Endothelial cell of umbilical vein (primary cell): ENCODE measurements at regions not wholly inside any gene's neighbourhood (a gene's known extent, or its start where the extent isn't known, plus 50 kb on each side); places are given as distances from the start of the nearest gene placed in this dataset.

Source experiments
- BruUV-seq: library from RNA; stranded (reverse); fragments of 400-500 nt; replicated peaks from 2 replicates; lab custom pipeline; 2021; lab: Mats Ljungman, UMichigan
- CTCF ChIA-PET: fragments of 300-600, 350-600 bp; sonication (Branson Sonifier 250); formaldehyde crosslinking; loops from one replicate; lab custom pipeline; 2021; ENCODE audit warnings: antibody characterized with exemption, inconsistent platforms; lab: Charles Lee
- POLR2A ChIA-PET: fragments of 300-600, 350-600 bp; sonication (Branson Sonifier 250); formaldehyde crosslinking; loops from one replicate; lab custom pipeline; 2021; ENCODE audit warnings: antibody characterized with exemption, inconsistent platforms; lab: Charles Lee
- DNase-seq: peaks from one replicate; pipeline ENCODE4 v3.0.0-alpha.2; 2011; ENCODE audit warnings: low read depth, low spot score
- FAIRE-seq: peaks from 2 replicates; lab custom pipeline; 2011; peaks lifted over from hg19 to GRCh38; lab: Jason Lieb, UNC
- H2AFZ ChIP-seq: 2 replicates; pipeline ENCODE4 v1.6.0; 2012; ENCODE audit warnings: low read depth, low read length, control low read depth, inconsistent platforms
- H3K27ac ChIP-seq: 2 replicates; pipeline ENCODE4 v1.5.1; 2011; ENCODE audit warnings: low read depth, mild to moderate bottlenecking, control low read depth, low read length, moderate library complexity; ENCODE audit not compliant: insufficient read depth
- H3K27me3 ChIP-seq, 2 experiments: 2 replicates each; pipeline versions ENCODE4 v1.6.0 to v1.6.1; 2011; ENCODE audit warnings: low read length in 2 of 2, mixed read lengths in 1 of 2; ENCODE audit not compliant: control insufficient read depth in 2 of 2, insufficient read depth in 2 of 2
- H3K36me3 ChIP-seq, 2 experiments: 2 replicates in 1 of 2; 3 replicates in 1 of 2; pipeline ENCODE4 v1.5.1; 2011; ENCODE audit warnings: low read length in 2 of 2, mild to moderate bottlenecking in 1 of 2, moderate library complexity in 1 of 2; ENCODE audit not compliant: control insufficient read depth in 2 of 2, insufficient read depth in 2 of 2; ENCODE audit errors: extremely low read depth in 1 of 2
- H3K4me1 ChIP-seq: 3 replicates; pipeline ENCODE4 v1.5.1; 2011; ENCODE audit warnings: mild to moderate bottlenecking, low read length; ENCODE audit not compliant: control insufficient read depth, insufficient read depth; ENCODE audit errors: extremely low read depth
- H3K4me2 ChIP-seq: 2 replicates; pipeline ENCODE4 v1.6.1; 2011; ENCODE audit warnings: low read length, control low read depth, mixed read lengths; ENCODE audit not compliant: insufficient read depth
- H3K4me3 ChIP-seq, 3 experiments: fragments of 200-600 bp in 1 of 3; sonication (generic), shearing (Covaris generic) in 1 of 3; replicated peaks in 1 of 3; 2 replicates each; pipeline ENCODE4 v1.5.1; 2011 to 2016; ENCODE audit warnings: control low read depth in 3 of 3, low read length in 3 of 3, mild to moderate bottlenecking in 2 of 3, inconsistent platforms in 1 of 3, low read depth in 1 of 3, moderate library complexity in 1 of 3; ENCODE audit not compliant: insufficient read depth in 1 of 3
- H3K79me2 ChIP-seq: 2 replicates; pipeline ENCODE4 v1.6.0; 2012; ENCODE audit warnings: low read length, inconsistent platforms; ENCODE audit not compliant: control insufficient read depth, insufficient read depth
- H3K9ac ChIP-seq: replicated peaks from 2 replicates; pipeline ENCODE3; 2011; ENCODE audit warnings: low read length, control low read depth; ENCODE audit not compliant: insufficient read depth; ENCODE audit errors: extremely low read depth
- H3K9me1 ChIP-seq: replicated peaks from 3 replicates; pipeline ENCODE4 v1.6.0; 2011; ENCODE audit warnings: mild to moderate bottlenecking, low read length; ENCODE audit not compliant: control insufficient read depth, insufficient read depth; ENCODE audit errors: extremely low read depth
- H3K9me3 ChIP-seq: replicated peaks from 2 replicates; pipeline ENCODE4 v1.5.1; 2012; ENCODE audit warnings: low read length, inconsistent platforms; ENCODE audit not compliant: control insufficient read depth, insufficient read depth
- H4K20me1 ChIP-seq: replicated peaks from 2 replicates; pipeline ENCODE3; 2011; ENCODE audit warnings: mild to moderate bottlenecking, low read length; ENCODE audit not compliant: control insufficient read depth, insufficient read depth; ENCODE audit errors: extremely low read depth
- CTCF ChIP-seq, 2 donors: IDR thresholded peaks; 1 replicate in 1 of 2; 2 replicates in 1 of 2; pipeline ENCODE4 v1.5.1; 2011; ENCODE audit warnings: low read length in 2 of 2, mild to moderate bottlenecking in 2 of 2, moderate library complexity in 2 of 2, control low read depth in 1 of 2, inconsistent platforms in 1 of 2, low read depth in 1 of 2; ENCODE audit not compliant: insufficient read depth in 1 of 2; ENCODE audit errors: extremely low read depth in 1 of 2
- EZH2 ChIP-seq: IDR thresholded peaks from 2 replicates; pipeline ENCODE4 v1.6.1; 2012; ENCODE audit warnings: borderline replicate concordance, low read depth, mild to moderate bottlenecking, moderate library complexity, low read length, inconsistent platforms; ENCODE audit not compliant: severe bottlenecking
- FOS ChIP-seq: IDR thresholded peaks from 2 replicates; pipeline ENCODE4 v1.6.1; 2011; ENCODE audit warnings: mild to moderate bottlenecking, low read length, moderate library complexity, borderline replicate concordance; ENCODE audit not compliant: insufficient read depth
- JUN ChIP-seq: IDR thresholded peaks from 2 replicates; pipeline ENCODE4 v1.6.1; 2011; ENCODE audit warnings: borderline replicate concordance, low read depth; ENCODE audit not compliant: insufficient read length, insufficient read depth
- POLR2A ChIP-seq: IDR thresholded peaks from 2 replicates; pipeline ENCODE4 v1.6.1; 2012; ENCODE audit warnings: low read depth, mild to moderate bottlenecking, control low read depth, low read length
- POLR2AphosphoS5 ChIP-seq: IDR thresholded peaks from 2 replicates; pipeline ENCODE4 v1.6.1; 2012; ENCODE audit warnings: low read depth, mild to moderate bottlenecking, control low read depth, low read length, moderate library complexity; ENCODE audit not compliant: insufficient read depth
- dilution Hi-C: fragments of 300-500 bp; cut with MboI; formaldehyde crosslinking; loops from one replicate; pipeline ENCODE4 v1.15.0; 2019; ENCODE audit warnings: low sequenced_read_pairs; ENCODE audit not compliant: extremely low pct_ligation_motif_present
- intact Hi-C: fragments of 100-400 bp; cut with micrococcal nuclease; formaldehyde crosslinking; loops from one replicate; pipeline ENCODE4 v1.10.0; 2022
- TF ChIP-seq, protein P1 (sequence below): IDR thresholded peaks from 2 replicates; pipeline ENCODE4 v1.6.1; 2011; ENCODE audit not compliant: insufficient read depth, insufficient read length

DNA sequence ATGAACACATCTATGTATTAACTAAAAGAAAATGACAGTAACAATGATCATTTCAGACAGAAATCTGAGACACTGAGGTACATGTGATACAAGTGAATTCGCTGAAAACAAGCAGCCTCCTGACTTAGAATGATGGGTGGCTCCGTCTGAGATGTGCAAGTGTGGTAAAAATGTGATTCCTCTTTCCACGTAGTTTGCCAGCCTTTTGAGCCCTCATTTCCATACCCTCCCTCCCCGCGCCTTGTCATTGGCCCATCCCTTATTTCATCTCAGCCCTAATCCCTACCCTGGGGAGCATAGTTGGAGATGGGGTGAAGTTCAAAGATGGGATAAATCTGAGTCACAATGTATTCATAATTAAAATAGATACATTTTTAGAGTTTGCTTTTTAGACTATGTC is 107.8 kb downstream of the BMP4 start:
- dilution Hi-C loops, result no loop called here
- no peaks in the 10 kb centered on the region for H3K9me3 ChIP-seq
- POLR2A ChIA-PET, result no interaction called here

More for the DNA sequence above, 107.8 kb downstream of the BMP4 start:
- H3K9me1 ChIP-seq, result no peaks in the 10 kb centered on the region
- FAIRE-seq, result no peak
- no peak overlapping the region for H3K27ac ChIP-seq
- H3K4me3 ChIP-seq, result no peak overlapping the region
- H3K36me3 ChIP-seq, result no peaks in the 10 kb centered on the region
- peaks cover 14% of the 10 kb centered on the region for H3K4me1 ChIP-seq
- peak overlapping the region; percentile 16 for H2AFZ ChIP-seq
- TF ChIP-seq, protein P1, sequence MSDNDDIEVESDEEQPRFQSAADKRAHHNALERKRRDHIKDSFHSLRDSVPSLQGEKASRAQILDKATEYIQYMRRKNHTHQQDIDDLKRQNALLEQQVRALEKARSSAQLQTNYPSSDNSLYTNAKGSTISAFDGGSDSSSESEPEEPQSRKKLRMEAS, result no peak
- TF ChIP-seq CTCF (IDR thresholded peaks at IDR 0.05; ENCODE audit: extremely low read depth in 1 of 2, insufficient read depth in 1 of 2, low read depth in 1 of 2, low read length in 2 of 2) (no peak), FOS (no peak), EZH2 (no peak), JUN (no peak), POLR2AphosphoS5 (no peak), POLR2A (no peak)
- H3K4me2 ChIP-seq, result no peak overlapping the region
- DNase-seq, result no peak
- no peaks in the 10 kb centered on the region for H3K27me3 ChIP-seq
- BruUV-seq, result no TSS peak
- no peaks in the 10 kb centered on the region for H4K20me1 ChIP-seq
- CTCF ChIA-PET, result no interaction called here
- no peak overlapping the region for H3K9ac ChIP-seq
- intact Hi-C loops, result no loop called here
- H3K79me2 ChIP-seq, result no peaks in the 10 kb centered on the region
